Fibroblast of peridontal ligament (primary cell): ENCODE measurements at regions not wholly inside any gene's neighbourhood (a gene's known extent, or its start where the extent isn't known, plus 50 kb on each side); places are given as distances from the start of the nearest gene placed in this dataset.

ENCODE experiments used
- DNase-seq: peaks from one replicate; pipeline ENCODE4 v3.0.0-alpha.2; 2010; ENCODE audit errors: extremely low read depth

DNA sequence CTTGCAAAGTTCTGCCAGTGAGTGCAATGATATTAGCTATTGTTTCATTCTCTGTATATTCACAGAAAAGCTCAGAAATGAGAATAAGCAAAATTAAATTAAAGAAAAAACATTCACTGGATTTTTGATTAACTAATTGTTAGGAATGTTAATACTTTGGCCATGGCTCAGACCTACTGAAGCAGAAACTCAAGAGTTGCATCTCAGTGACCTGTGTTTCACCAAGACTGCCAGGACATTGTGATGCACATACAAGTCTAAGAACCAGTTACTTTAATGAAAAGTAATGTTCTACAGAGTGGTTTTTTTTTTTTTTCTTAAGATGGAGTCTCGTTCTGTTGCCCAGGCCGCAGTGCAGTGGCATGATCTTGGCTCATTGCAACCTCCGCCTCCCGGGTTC is 464.9 kb upstream of the NMUR2 start:
- DNase-seq, result no peak

DNA sequence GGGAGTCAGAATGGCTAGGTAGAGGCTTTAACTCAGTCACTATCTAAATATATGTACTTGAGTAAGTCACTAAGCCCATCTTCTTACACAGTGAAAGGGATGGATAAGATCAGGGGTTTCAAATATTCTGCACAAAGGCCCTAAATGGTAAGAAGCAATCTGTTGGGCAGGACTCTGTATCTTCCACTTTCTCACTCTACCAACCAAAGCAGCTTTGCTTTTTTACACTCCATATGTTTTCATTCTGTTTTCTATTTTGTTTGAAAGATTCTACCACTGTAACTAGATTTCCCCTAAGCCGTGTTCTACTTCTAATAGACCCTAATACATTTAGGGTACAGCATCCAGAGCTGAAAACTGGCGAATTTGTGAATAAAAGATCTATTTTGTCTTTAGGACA is 477.5 kb upstream of the NMUR2 start:
- DNase-seq, result no peak

DNA sequence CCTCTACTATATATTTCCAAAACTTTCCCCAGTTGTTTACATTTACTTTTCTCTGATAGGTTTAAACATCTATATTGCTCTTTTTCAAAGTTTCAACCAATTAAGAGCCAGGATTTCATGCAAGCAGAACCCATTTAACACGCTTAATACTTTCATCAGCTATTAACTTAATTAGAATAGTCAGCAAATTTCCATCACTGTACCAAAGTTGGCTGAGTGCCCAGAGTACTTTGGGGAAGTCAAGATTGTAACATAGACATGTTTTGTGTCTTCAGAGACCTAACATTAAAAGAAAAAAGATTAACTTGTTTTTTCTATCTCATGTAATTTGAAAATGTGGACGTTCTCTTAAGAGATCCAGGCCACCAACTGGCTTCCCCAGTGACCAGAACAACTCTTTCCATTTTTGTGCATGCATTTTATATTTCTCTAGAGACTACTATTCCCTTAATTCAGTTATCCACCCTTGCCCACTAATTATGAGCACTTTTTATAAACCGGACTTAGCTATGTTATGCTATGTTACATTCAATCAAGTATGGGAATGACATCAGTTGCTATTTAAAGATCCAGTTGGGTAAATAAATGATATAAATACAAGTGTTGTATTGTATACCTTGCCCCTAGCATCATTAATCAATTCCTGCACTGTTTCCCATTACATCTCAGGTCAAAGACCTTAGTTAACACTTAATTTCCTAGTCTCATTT is 478.1 kb upstream of the NMUR2 start:
- no peak for DNase-seq

DNA sequence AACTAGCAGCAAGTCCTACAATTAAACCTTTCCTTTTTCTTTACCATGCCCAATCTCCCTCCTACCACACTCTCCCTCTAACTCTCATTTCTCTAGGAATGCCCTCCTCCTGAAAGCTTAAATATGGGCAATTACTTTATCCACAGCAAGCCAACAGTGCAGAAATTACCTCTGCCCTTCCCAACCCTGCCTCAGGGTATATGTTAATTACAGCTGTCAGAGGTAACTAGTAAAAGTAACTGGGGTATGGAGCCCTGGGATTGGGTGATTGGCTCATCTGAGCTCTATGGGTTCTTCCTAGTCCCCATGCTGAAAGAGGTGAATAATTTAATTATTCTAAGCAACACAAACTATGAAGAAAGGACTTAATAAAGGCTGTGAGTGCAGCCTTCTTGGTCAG is 478.9 kb upstream of the NMUR2 start:
- DNase-seq, result no peak

DNA sequence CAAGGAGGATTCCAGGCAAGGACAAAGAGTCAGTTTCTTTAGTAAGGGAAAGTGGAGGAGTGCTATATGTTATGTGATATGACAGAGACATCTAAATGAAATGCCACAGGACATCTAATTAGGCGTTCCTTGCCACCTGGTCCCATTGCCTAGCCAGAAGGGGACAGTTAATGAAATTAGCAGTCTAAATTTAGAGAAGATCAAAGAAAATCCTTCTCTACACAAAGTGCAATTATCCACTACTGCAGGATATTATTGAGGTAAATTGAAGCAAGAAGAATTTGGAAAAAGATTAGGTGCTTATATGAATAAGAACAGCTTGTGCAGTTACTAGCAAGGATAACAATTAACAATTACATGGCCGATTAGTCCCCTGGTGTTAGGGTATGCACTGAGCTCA is 495.3 kb upstream of the NMUR2 start:
- DNase-seq, result no peak

DNA sequence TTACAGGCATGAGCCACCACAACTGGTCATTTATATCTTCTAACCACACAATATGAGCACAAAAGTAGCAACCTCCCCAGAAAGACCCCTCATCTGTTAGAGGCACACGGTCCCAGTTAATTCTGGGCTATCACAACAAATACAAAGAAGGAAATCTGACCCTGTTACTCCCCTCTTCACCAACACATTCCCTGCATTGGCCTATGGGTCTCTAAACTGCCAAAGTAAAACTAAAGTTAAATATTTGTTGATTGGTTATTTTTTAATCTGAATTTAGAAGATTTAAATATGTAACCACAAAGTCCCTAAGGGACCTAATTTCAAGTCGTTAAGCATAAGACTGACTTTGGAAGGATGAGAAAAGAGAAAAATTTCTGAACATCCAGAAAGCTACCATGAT is 496.7 kb upstream of the NMUR2 start:
- DNase-seq, result no peak

DNA sequence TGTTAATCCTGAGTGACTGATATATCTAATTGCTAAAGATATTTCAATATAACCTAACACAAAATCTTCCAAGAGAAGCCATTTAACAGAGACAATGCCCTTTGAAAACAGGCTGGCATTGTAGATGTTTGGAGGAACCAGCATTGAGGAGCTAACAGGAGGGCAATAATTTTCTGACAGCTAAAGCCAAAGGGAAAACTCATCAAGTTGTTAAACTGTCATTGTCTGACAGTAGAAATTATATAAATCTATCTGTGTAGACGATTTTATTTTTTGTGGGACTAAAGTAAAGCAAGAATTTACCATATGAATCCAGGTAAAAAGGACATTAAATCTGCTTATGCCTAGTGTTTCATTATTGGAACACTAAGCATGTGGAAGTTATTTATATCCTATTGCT is 500.2 kb upstream of the NMUR2 start:
- no peak for DNase-seq

DNA sequence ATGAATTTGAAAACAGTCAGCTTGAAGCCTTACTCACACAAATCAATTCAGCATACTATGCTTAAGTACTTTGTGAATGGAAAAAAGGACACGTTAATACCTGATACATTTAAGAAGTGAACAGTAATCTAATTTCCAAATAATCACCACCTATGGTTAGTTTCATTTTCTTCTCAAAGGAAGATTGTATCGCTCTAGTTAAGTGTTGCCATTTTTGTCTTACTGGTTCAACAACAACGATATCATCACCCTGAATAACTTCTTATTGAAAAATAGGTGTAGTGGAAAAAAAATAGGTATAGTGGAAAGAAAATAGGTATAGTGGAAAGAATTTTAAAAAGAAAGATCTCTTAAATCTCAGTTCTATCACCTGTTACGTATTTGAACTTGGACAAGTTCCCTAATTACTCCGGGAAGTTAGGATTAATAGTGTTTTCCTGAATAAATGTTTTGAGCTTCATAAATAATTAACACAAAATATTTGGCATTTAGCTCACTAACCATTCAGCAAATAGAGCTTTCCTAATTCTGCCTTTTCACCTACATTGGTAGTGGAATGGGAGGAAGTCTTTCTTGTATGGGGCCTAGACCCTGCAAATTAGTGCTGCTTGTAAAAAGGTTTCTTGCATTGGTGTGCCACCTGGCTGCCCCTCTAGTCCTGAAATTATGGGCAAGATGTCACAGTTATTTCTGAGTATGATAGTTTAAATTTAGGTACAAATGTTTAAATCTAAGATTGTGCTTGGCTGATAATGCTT is 502.6 kb upstream of the NMUR2 start:
- no peak for DNase-seq

DNA sequence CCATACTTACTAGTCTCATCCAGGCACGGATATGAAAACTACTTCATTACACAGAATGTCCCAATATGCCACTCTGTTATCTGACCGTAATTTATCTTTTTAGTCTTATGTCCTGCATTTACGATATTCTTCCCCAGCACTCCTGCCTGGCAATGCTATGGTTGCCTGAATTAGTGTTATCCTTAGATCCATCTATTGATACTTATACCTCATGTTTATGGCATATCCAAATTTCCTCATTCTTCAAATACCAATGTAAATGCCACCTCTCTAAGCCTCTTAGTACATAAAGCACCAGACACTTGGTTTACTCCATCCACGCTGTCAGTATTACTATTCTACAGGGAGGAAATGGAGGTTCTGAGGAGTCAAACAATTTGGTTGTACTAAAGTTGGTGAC is 507.8 kb upstream of the NMUR2 start:
- DNase-seq, result no peak

DNA sequence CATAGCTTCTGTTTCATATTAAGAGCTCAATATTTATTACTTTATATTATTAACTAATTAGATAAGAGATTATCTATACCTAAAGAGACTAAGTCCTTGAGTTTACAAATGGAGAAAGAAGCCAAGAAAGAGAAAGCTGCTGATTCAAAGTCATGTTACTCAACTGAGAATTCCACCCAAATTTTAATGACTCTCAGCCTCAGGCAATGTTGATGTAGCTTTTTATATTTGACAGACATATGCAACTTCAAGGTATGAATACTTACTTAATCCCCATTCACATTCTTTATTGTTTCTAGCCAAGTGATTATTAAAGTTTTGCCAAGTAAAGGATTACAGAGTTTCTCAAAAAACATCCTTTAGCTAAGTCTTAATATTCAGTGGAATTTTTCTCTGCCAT is 527.5 kb upstream of the NMUR2 start:
- no peak for DNase-seq

DNA sequence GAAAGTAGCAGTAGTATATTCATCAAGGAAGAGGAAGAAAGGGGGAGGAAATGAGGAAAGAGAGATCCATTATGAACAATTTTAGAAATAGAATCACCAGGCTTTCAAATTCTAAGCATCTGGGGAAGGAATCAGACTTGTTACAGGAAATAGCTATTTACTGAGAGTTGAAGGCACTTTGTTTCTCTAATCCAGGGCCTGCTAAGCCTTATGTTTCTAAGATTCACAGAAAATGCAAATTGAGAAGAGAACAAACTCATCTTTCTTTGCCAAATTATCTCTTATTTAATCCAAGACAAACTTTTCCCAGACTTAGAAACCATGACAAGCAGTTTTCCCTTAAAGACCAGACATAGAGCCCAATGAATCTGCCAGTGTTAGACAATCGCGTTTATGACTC is 528.0 kb upstream of the NMUR2 start:
- no peak for DNase-seq

DNA sequence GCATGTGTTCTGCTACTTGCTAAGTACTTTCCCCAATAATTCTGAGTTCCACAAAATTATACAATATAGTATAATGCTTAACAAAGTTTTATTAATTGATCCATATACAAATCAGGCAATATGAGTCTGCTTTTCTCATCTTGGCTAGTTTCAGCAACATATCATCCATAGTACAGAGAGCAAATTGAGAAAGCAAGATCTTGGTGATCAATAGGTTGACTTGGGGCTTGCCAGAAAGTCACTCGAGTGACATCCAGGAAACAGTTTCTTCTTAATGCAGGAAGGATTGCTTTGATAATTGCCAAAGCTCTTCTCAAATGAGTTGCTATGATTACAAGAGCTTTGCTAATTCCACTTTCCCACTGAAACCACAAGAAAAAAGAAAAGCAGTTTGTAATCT is 533.6 kb upstream of the NMUR2 start:
- no peak for DNase-seq

DNA sequence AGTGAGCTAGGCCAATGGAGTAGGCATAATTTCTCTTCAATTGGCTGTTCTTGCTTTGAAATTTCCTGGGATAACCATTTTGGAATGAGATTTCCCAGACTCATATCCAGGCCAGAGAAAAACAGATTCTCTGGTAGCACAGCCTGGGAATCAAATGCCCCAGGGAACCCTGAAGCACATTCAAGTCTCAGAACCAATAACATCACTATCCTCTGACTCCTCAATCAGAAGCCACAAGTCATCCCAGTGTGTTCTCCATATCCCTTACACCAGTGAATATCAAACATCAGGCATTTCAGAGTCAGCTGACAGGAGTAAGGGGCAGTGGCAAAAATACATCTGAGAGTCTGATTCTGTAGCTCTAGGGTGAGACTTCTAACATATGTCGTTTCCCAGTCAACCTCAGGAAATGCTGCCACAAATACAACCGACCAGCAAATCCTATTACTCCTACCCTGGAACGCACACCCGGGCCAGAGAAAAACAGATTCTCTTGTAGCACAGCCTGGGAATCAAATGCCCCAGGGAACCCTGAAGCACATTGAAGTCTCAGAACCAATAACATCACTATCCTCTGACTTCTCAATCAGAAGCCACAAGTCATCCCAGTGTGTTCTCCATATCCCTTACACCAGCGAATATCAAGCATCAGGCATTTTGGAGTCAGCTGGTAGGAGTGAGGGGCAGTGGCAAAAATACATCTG is 537.7 kb upstream of the NMUR2 start:
- DNase-seq, result no peak

DNA sequence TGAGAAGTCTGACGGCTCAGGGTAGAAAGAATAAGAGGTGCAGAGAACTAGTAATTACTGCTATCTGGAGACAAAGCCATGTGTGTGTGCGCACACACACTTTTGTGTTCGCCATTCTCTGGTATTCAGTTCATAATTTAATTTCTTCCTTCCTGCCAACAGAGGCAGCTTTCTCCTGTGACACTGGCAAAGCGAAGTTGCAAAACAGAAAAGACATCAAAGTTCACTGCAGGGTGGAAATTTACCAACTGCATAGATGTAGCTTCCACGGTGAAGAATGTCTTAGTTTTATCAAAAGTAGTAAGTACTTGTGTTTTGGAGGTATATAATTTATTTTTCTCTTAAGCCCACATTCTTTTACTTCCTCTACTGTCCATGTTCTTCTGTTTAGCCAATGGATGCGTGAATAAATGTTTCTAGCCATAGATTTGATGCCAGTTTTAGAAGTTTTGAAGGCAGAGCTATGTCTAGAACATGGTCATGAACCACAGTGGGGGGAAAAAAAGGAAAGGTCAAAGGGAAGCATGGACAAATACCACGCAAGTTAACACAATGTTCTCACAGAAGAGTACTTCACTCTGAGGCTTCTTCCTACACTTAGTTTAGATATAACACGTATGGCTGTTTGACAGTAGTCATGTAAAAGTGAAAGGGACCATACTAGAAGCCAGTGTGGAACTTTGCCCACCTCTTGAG is 536.5 kb upstream of the GRIA1 start:
- DNase-seq, result no peak

DNA sequence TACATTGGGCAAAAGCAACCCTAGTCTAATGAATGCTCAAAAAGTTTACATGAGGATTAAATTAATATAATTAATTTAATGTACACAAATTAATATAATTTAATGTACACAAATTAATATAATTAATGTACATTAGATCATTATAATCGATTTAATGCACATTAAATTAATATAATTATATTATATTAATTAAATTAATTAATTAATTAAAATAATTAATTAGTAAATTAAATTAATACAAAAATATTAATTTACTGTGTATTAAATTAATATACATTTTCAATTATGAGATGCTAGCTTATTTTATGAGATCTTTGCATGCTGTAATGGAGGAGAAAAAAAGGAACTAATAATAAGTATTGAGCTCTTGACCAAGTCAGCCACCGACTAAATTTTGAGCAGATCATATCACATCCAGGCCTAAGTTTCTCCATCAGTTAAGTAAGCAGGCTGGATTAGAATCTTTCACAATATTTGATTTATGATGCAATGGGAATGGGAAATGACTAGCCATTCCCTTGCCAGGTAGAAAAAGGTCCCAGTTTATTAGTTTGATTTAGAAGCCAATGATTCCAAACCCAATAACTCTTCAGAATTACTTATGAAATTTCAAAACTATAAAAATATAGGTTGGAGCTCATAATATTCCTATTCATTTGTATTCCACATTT is 533.4 kb upstream of the GRIA1 start:
- DNase-seq, result no peak

DNA sequence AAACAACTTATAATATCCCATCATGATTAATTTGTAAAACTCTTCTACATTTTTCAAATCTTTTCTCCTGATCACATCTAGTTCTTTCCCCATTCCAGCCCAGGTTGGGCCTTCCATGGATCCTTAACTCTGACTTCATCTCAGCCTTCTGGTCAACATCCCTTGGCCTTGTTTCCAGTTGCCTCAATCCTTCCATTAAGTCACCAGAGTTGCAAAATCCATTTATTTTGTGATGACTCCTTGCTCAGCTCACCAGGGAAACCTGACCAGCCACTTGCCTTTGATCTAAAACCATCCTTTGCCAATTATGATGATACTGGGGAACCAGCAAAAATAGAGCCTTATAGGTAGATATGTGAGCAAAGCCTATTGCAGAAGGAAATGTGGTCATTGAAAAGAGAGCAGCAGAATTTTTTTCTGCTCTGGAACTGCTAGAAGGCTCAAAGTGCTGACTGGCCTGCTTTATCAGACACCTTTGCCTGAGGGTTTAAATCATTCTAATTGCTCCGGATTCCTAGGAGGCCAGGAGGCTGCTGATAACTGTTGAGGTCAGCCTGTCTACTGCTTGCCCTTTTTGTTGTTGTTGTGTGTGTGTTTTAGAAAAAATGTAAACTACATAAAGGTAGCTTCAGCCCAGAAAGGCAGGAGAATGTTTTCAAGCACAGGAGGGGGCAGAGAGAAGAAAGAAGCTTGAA is 512.2 kb upstream of the GRIA1 start:
- no peak for DNase-seq

DNA sequence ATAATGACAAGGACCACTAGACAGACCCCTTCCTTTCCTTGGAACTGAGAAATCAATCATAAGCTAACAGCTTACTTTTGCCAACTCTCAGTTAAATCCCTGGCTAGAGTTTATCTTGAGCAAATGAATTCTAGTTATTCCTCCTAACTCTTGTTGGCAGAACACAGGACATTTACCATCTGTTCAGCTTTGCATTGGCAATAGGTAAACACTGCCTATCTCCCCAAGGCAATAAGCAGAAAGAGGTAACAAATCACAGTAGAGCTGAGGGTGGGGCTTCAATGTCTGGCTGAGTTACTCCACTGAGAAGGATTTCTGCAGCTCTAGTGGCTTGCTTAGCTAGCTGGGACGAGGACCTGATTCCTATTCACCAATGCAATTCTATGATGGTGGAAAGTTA is 503.3 kb upstream of the GRIA1 start:
- DNase-seq, result no peak

DNA sequence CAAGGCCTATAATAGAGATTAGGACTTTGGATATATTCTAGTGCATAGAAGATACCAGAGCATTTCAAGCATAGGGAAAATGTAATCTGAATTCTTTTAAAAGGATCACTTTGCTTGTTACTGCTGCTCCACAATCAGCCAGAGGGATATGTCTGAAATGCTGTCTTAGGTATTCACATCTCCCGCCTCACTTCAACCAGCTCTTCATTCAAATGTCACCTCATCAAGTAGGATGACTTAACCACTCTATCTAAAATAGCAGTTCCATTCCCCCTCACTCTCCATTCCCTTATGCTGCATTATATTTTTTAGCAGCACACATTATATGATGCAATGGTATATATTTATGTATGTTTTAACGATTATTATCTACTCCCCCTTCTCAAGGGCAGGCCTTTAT is 500.3 kb upstream of the GRIA1 start:
- DNase-seq, result no peak

DNA sequence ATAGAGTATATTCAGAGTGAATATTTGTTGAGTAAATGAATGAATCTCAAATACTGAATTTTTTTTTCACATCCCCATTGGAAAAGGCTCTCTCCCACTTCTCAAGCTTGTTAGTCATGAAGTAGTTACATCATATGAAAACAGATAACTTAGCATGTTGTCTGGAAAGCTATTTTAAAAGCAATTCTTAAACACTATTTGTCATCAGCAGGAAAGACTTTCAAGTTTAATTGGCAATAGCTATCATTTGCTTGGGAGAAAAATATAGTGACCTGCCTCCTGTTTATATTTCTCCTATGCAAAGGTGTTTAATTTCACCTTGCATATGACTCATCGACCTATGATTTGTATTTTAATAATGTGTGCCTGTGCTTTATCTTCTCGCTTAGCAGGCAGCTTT is 499.8 kb upstream of the GRIA1 start:
- no peak for DNase-seq

DNA sequence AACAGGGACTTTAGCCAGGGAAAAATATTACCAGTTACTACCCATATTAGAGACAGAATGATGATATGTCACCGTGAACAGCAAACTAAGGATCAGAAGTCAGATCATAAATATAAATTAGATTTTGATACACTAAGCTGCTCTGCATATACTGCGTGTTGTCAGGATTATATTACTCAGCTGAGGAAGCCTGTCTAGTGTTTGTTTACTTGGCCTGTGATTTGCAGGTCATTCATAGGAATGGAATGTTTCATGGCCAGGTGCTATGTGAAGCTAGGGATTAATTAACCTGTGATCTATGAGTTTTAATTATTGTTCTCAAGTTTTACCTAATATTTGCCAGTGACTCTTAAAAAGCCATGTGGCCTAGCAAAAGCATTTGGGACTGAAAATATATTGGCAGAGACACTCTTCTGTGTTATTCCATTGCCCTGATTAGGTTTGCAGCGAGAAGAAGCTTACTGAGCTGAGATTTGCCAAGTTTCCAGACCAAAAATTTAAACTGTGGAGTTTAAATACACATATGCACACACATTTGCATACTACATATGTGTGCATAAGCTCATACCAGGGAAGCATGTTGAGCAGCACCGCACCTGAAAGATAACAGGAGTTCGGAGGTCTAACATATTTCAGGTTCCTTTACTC is 496.3 kb upstream of the GRIA1 start:
- no peak for DNase-seq

DNA sequence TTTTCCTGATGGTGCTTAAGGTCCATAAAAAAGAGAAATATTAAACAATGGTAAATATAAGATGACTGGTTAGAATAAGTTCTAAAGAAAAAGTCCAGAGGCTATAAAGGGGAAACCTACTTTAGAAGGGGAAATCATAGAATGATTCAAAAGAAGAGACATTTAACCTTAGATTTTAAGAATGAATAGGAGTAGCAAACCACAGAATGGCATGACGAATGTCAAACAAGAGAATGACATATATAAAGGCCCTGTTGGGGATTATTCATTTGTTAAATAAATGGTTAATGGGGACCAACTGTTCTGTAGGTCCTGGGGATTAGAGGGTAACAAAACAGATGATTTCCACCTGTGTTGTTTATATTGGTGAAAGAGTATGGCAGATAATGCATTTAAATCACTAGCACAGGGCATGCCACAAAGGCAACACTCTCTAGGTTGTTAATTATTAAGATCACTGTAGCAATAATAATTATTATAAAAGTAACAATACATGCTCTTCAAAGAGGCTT is 495.2 kb upstream of the GRIA1 start:
- no peak for DNase-seq
